ENCODE measurements at regions not wholly inside any gene's neighbourhood (a gene's known extent, or its start where the extent isn't known, plus 50 kb on each side); places are given as distances from the start of the nearest gene placed in this dataset.

DNA sequence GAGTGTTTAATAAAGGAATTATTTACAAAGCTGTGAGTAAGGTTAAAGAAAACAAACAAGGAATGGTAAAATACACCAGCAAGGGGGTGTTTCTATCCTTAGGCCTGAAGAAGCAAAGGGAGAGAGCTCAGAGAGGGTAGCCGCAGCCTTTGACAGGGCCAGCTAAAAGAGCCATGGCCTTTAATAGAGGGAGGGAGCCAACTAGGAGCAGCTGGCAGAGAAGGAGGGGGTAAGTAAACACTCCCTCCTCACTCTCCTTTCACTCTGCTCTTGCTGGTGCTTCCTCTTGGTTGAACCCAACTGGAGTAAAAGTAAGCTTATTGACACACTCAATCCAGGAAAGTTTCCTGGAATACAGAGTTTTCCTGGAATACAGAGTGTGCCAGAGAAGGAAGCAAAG is 87.5 kb downstream of the CH25H start:
- peaks cover 0 to 45% (median 0%) of the 10 kb centered on the region in 12 donors for H3K4me1 ChIP-seq
- no peak for ATAC-seq
- 90 to 100% (median 95%) methylated on average over 1 of the region's 1 CpG for WGBS, 4 donors

GRCh38 chr10:89118091-89118490 is 89.0 kb downstream of the CH25H start:
- H3K36me3 ChIP-seq, result no peaks in the 10 kb centered on the region
- H3K4me3 ChIP-seq, result no peak overlapping the region
- 0 to 97% (median 94%) methylated on average over 1 of the region's 1 CpG for WGBS, 4 donors
- H3K4me1 ChIP-seq, result peaks cover 0 to 43% (median 0%) of the 10 kb centered on the region in 12 donors
- intact Hi-C loops (cut with DNase I), result loop anchor here in 2 of 10 donors (5.0 to 10.0 kb wide), 2 partner anchors 36 to 87 kb away; partner anchors contain the start of gene CH25H (in 1 of the 2)
- no peak for ATAC-seq
- TF ChIP-seq POLR2A (IDR thresholded peaks at IDR 0.05), result no peak
- TF ChIP-seq, protein P1, sequence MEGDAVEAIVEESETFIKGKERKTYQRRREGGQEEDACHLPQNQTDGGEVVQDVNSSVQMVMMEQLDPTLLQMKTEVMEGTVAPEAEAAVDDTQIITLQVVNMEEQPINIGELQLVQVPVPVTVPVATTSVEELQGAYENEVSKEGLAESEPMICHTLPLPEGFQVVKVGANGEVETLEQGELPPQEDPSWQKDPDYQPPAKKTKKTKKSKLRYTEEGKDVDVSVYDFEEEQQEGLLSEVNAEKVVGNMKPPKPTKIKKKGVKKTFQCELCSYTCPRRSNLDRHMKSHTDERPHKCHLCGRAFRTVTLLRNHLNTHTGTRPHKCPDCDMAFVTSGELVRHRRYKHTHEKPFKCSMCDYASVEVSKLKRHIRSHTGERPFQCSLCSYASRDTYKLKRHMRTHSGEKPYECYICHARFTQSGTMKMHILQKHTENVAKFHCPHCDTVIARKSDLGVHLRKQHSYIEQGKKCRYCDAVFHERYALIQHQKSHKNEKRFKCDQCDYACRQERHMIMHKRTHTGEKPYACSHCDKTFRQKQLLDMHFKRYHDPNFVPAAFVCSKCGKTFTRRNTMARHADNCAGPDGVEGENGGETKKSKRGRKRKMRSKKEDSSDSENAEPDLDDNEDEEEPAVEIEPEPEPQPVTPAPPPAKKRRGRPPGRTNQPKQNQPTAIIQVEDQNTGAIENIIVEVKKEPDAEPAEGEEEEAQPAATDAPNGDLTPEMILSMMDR (IDR thresholded peaks at IDR 0.05), result no peak
- H3K27me3 ChIP-seq, result no peaks in the 10 kb centered on the region
- peaks cover 0 to 7% (median 0%) of the 10 kb centered on the region in 12 donors for H3K9me3 ChIP-seq
- H3K27ac ChIP-seq, result no peak overlapping the region
- DNase-seq, result no peak

More for the DNA sequence above, 87.5 kb downstream of the CH25H start:
- Histone ChIP-seq H3K27me3 (no peaks in the 10 kb centered on the region), H3K36me3 (no peaks in the 10 kb centered on the region), H3K9me3 (no peaks in the 10 kb centered on the region), H3K27ac (no peak overlapping the region), H3K4me3 (no peak overlapping the region)
- TF ChIP-seq, protein P1 (IDR thresholded peaks at IDR 0.05), result no peak
- no peak for TF ChIP-seq POLR2A (IDR thresholded peaks at IDR 0.05)
- intact Hi-C loops (cut with DNase I), result loop anchor here in 2 of 10 donors (5.0 to 10.0 kb wide), 2 partner anchors 37 to 85 kb away; partner anchors contain the start of gene CH25H (in 1 of the 2)
- DNase-seq, result no peak

GRCh38 chr10:89115876-89116627 is 91.1 kb downstream of the CH25H start:
- Histone ChIP-seq H3K4me1 (peaks cover 0 to 25% (median 0%) of the 10 kb centered on the region in 12 donors), H3K9me3 (peaks cover 0 to 9% (median 0%) of the 10 kb centered on the region in 12 donors), H3K4me3 (no peak overlapping the region), H3K27ac (peak overlapping the region in 3 of 12 donors; percentile 27 to 58 (median 31)), H3K36me3 (no peaks in the 10 kb centered on the region), H3K27me3 (no peaks in the 10 kb centered on the region)
- ATAC-seq (peak in 3 of 4 donors; percentile 32 to 60 (median 38)), DNase-seq (no peak)
- intact Hi-C loops (cut with DNase I), result loop anchor here in 2 of 10 donors (5.0 to 10.0 kb wide), 2 partner anchors 34 to 89 kb away; partner anchors contain the start of gene CH25H (in 1 of the 2)
- whole genome bisulfite sequencing, 4 donors, result 89 to 91% (median 91%) methylated on average over 9 of the region's 9 CpGs
- TF ChIP-seq, protein P1 (IDR thresholded peaks at IDR 0.05), result no peak
- no peak for TF ChIP-seq POLR2A (IDR thresholded peaks at IDR 0.05)
